GM18907 (cell line): ENCODE measurements at regions not wholly inside any gene's neighbourhood (a gene's known extent, or its start where the extent isn't known, plus 50 kb on each side); places are given as distances from the start of the nearest gene placed in this dataset.

ENCODE experiments used
- ATAC-seq: cut with Tn5 transposase; IDR thresholded peaks from one replicate; pipeline ENCODE4 v1.9.1; 2021; ENCODE audit warnings: mild to moderate bottlenecking, moderate library complexity; ENCODE audit not compliant: unreplicated experiment

- ATAC-seq: no peak
These were observed 316.0 kb downstream of the ENC1 start for GRCh38 chr5:74324556-74324955.

GRCh38 chr5:74322944-74323343, 317.6 kb downstream of the ENC1 start:
- no peak for ATAC-seq

GRCh38 chr5:74322191-74322590, 318.3 kb downstream of the ENC1 start:
- ATAC-seq: no peak

GRCh38 chr5:74321326-74321725, 319.2 kb downstream of the ENC1 start:
- ATAC-seq: no peak

GRCh38 chr5:74320526-74320925, 320.0 kb downstream of the ENC1 start:
- ATAC-seq: no peak

- ATAC-seq: no peak
These were observed 321.5 kb downstream of the ENC1 start for GRCh38 chr5:74319076-74319475.

GRCh38 chr5:74316064-74316603, 324.4 kb downstream of the ENC1 start:
- ATAC-seq: peak; percentile 53

- ATAC-seq: no peak
These were observed 325.6 kb downstream of the ENC1 start for GRCh38 chr5:74314906-74315305.

GRCh38 chr5:74313896-74314295, 326.6 kb downstream of the ENC1 start:
- ATAC-seq: no peak

GRCh38 chr5:74312746-74313145, 327.8 kb downstream of the ENC1 start:
- ATAC-seq: no peak

- ATAC-seq: no peak
These were observed 328.6 kb downstream of the ENC1 start for GRCh38 chr5:74311961-74312360.

GRCh38 chr5:74310997-74311930, 329.3 kb downstream of the ENC1 start:
- no peak for ATAC-seq

- ATAC-seq: no peak
These were observed 330.1 kb downstream of the ENC1 start for GRCh38 chr5:74310386-74310785.

GRCh38 chr5:74309050-74309449, 331.5 kb downstream of the ENC1 start:
- ATAC-seq: no peak

GRCh38 chr5:74306845-74307244, 333.7 kb downstream of the ENC1 start:
- no peak for ATAC-seq

- ATAC-seq: no peak
These were observed 336.0 kb downstream of the ENC1 start for GRCh38 chr5:74304536-74304935.

- ATAC-seq: no peak
These were observed 336.9 kb downstream of the ENC1 start for GRCh38 chr5:74303578-74303977.

- no peak for ATAC-seq
These were observed 339.0 kb downstream of the ENC1 start for GRCh38 chr5:74301576-74301975.

- no peak for ATAC-seq
These were observed 339.6 kb downstream of the ENC1 start for GRCh38 chr5:74300808-74301389.

GRCh38 chr5:74299833-74300232, 340.7 kb downstream of the ENC1 start:
- no peak for ATAC-seq

- no peak for ATAC-seq
These were observed 343.7 kb downstream of the ENC1 start for GRCh38 chr5:74296685-74297408.
